MM.1S (cell line): ENCODE measurements at regions not wholly inside any gene's neighbourhood (a gene's known extent, or its start where the extent isn't known, plus 50 kb on each side); places are given as distances from the start of the nearest gene placed in this dataset.

Source experiments
- EZH2 ChIP-seq: fragments of 300-600 bp; sonication (generic); optimal IDR thresholded peaks from 2 replicates; pipeline ENCODE3; 2017; ENCODE audit warnings: low read depth, mild to moderate bottlenecking, antibody characterized with exemption, low read length, mixed read lengths
- EZH2phosphoT487 ChIP-seq: fragments of 300-600 bp; sonication (generic); IDR thresholded peaks from 2 replicates; pipeline ENCODE4 v1.6.1; 2018; ENCODE audit warnings: antibody characterized with exemption, low read length
- TF ChIP-seq, protein P1 (sequence below): fragments of 300-600 bp; sonication (generic); IDR thresholded peaks from 2 replicates; pipeline ENCODE4 v1.5.1; 2016; ENCODE audit warnings: antibody characterized with exemption, low read length, mixed read lengths

- TF ChIP-seq, protein P1, sequence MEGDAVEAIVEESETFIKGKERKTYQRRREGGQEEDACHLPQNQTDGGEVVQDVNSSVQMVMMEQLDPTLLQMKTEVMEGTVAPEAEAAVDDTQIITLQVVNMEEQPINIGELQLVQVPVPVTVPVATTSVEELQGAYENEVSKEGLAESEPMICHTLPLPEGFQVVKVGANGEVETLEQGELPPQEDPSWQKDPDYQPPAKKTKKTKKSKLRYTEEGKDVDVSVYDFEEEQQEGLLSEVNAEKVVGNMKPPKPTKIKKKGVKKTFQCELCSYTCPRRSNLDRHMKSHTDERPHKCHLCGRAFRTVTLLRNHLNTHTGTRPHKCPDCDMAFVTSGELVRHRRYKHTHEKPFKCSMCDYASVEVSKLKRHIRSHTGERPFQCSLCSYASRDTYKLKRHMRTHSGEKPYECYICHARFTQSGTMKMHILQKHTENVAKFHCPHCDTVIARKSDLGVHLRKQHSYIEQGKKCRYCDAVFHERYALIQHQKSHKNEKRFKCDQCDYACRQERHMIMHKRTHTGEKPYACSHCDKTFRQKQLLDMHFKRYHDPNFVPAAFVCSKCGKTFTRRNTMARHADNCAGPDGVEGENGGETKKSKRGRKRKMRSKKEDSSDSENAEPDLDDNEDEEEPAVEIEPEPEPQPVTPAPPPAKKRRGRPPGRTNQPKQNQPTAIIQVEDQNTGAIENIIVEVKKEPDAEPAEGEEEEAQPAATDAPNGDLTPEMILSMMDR = no peak
- TF ChIP-seq EZH2 (no peak), EZH2phosphoT487 (no peak)
Measured at GRCh38 chr4:38324861-38325628, 339.0 kb upstream of the KLF3 start.
